Panc1 (cell line): ENCODE measurements at regions not wholly inside any gene's neighbourhood (a gene's known extent, or its start where the extent isn't known, plus 50 kb on each side); places are given as distances from the start of the nearest gene placed in this dataset.

Source experiments
- POLR2AphosphoS5 ChIP-seq: IDR thresholded peaks from 2 replicates; pipeline ENCODE4 v1.6.1; 2012; ENCODE audit warnings: mild to moderate bottlenecking, low read depth, low read length, moderate library complexity
- REST ChIP-seq, 2 experiments: IDR thresholded peaks; 2 replicates each; pipeline ENCODE4 v1.6.1; 2011 to 2012; ENCODE audit warnings: low read depth in 2 of 2, control low read depth in 1 of 2, low read length in 1 of 2, mild to moderate bottlenecking in 1 of 2, moderate library complexity in 1 of 2; ENCODE audit not compliant: insufficient read depth in 1 of 2
- TCF7L2 ChIP-seq: IDR thresholded peaks from 2 replicates; pipeline ENCODE4 v1.6.1; 2011; ENCODE audit warnings: mild to moderate bottlenecking, low read depth, low read length, inconsistent platforms
- TF ChIP-seq, protein P1 (sequence below): fragments of 450-650 bp; IDR thresholded peaks from 2 replicates; pipeline ENCODE4 v1.5.1; 2017; ENCODE audit warnings: mild to moderate bottlenecking

DNA sequence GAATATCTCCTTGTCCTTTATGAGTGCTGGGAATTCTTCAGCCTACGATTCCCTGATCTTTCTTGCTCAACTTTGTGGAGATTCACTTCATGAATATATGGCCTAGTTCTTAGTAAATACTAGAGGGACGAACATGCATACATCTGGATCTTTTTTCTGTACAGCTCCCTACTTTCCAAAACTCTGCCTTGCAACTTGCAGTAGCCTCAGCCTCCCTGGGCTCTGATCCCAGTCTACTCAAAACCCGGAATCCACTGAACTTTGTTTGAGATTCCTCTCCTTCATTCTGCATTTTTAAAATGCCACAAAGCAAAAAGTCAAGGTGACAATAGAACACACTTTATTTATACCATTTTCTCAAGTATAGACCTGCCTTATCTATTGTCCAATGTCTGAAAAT, 50.0 kb upstream of the PCDH7 start:
- TF ChIP-seq, protein P1, sequence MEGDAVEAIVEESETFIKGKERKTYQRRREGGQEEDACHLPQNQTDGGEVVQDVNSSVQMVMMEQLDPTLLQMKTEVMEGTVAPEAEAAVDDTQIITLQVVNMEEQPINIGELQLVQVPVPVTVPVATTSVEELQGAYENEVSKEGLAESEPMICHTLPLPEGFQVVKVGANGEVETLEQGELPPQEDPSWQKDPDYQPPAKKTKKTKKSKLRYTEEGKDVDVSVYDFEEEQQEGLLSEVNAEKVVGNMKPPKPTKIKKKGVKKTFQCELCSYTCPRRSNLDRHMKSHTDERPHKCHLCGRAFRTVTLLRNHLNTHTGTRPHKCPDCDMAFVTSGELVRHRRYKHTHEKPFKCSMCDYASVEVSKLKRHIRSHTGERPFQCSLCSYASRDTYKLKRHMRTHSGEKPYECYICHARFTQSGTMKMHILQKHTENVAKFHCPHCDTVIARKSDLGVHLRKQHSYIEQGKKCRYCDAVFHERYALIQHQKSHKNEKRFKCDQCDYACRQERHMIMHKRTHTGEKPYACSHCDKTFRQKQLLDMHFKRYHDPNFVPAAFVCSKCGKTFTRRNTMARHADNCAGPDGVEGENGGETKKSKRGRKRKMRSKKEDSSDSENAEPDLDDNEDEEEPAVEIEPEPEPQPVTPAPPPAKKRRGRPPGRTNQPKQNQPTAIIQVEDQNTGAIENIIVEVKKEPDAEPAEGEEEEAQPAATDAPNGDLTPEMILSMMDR: no peak
- no peak for TF ChIP-seq POLR2AphosphoS5
- no peak for TF ChIP-seq TCF7L2
- TF ChIP-seq REST (IDR thresholded peaks at IDR 0.05; ENCODE audit: insufficient read depth in 1 of 2, low read depth in 2 of 2, low read length in 1 of 2): no peak
